ENCODE measurements at regions not wholly inside any gene's neighbourhood (a gene's known extent, or its start where the extent isn't known, plus 50 kb on each side); places are given as distances from the start of the nearest gene placed in this dataset.

DNA sequence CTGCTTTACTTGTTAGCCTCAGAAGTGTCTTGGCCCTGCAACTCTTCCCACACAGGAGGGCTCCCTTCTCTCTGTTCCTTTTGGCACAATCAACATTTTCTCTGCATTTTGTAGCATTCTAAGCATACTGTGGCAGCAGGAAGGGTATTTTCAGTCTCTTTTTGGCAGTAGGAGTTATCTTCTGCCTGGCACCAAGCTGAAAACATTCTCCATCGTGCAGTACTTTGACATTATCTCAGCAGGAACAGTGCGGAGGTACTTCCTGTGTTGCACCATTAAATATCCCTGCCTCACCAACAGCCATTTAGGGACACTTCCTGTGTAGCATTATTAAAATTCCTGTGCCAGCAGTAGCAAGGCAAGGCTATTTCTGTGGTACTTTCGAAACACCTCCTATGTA, 233.2 kb upstream of the SEMA6D start:
- TF ChIP-seq CBX8 (IDR thresholded peaks at IDR 0.05) (no peak), BHLHE40 (IDR thresholded peaks at IDR 0.05; ENCODE audit: low read depth, low read length) (no peak), GATA3 (IDR thresholded peaks at IDR 0.05; ENCODE audit: borderline replicate concordance) (no peak), RAD21 (conservative IDR thresholded peaks at IDR 0.05 in 1 of 2, IDR thresholded peaks at IDR 0.05 in 1 of 2) (no peak), MYC (IDR thresholded peaks at IDR 0.05; ENCODE audit: borderline replicate concordance, low read length) (no peak), POLR2A (IDR thresholded peaks at IDR 0.05; ENCODE audit: low read length) (no peak), SREBF2 (IDR thresholded peaks at IDR 0.05) (no peak), ZFP36 (IDR thresholded peaks at IDR 0.05; ENCODE audit: borderline replicate concordance, partially characterized antibody) (no peak)
- TF ChIP-seq, protein P1, sequence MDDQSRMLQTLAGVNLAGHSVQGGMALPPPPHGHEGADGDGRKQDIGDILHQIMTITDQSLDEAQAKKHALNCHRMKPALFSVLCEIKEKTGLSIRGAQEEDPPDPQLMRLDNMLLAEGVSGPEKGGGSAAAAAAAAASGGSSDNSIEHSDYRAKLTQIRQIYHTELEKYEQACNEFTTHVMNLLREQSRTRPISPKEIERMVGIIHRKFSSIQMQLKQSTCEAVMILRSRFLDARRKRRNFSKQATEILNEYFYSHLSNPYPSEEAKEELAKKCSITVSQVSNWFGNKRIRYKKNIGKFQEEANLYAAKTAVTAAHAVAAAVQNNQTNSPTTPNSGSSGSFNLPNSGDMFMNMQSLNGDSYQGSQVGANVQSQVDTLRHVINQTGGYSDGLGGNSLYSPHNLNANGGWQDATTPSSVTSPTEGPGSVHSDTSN (IDR thresholded peaks at IDR 0.05), result no peak
- 25% methylated on average over 3 of the region's 3 CpGs for WGBS (ENCODE audit: missing lambda C conversion rate)
- ChIA-PET CTCF (no interaction called here), POLR2A (no interaction called here)
- FAIRE-seq, result no peak
- Histone ChIP-seq H3K4me1 (no peaks in the 10 kb centered on the region), H3K9me3 (no peaks in the 10 kb centered on the region), H3K27ac (no peak overlapping the region), H3K4me2 (no peak overlapping the region), H3K4me3 (no peak overlapping the region)
- no peak for DNase-seq (ENCODE audit: low read depth in 1 of 2, low spot score in 1 of 2)
- no peak for ATAC-seq

DNA sequence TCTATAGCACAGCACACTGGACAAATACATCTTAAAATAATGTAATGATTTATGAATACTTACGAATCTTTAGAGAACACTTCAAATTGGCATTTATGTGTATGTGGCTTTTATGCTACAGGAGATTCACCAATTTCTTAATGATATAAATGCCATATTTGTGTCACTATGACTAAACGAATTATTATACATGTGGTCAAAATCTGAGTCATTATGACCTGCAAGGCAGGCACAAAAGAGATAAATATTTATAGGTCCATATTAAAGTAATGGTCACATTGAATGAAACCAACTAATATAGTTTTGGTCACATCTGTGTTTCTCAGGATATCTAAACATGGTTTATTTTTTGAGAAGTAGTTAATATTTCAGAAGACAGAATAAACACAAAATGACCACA, 232.3 kb upstream of the SEMA6D start:
- Histone ChIP-seq H3K4me3 (no peak overlapping the region), H3K4me1 (no peaks in the 10 kb centered on the region), H3K9me3 (no peaks in the 10 kb centered on the region), H3K4me2 (no peak overlapping the region), H3K27ac (no peak overlapping the region)
- no peak for ATAC-seq
- FAIRE-seq, result no peak
- POLR2A ChIA-PET, result no interaction called here
- DNase-seq (ENCODE audit: low read depth in 1 of 2, low spot score in 1 of 2), result no peak
- 4% methylated on average over 2 of the region's 2 CpGs for WGBS (ENCODE audit: missing lambda C conversion rate)
- TF ChIP-seq NPAS2 (CRISPR knock-in tag; IDR thresholded peaks at IDR 0.05; ENCODE audit: borderline replicate concordance) (no peak), ZC3H11A (IDR thresholded peaks at IDR 0.05) (no peak), HEYL (CRISPR knock-in tag; IDR thresholded peaks at IDR 0.05) (no peak), HOXA7 (CRISPR knock-in tag; IDR thresholded peaks at IDR 0.05) (no peak), ZNF302 (CRISPR knock-in tag; IDR thresholded peaks at IDR 0.05) (no peak), FOSB (CRISPR knock-in tag; IDR thresholded peaks at IDR 0.05) (no peak), SREBF2 (IDR thresholded peaks at IDR 0.05) (no peak), JUN (IDR thresholded peaks at IDR 0.05) (no peak), MAFK (IDR thresholded peaks at IDR 0.05; ENCODE audit: partially characterized antibody) (no peak), POLR2A (IDR thresholded peaks at IDR 0.05; ENCODE audit: low read length) (no peak), CHD4 (IDR thresholded peaks at IDR 0.05; ENCODE audit: borderline replicate concordance) (no peak)
- TF ChIP-seq, protein P2, sequence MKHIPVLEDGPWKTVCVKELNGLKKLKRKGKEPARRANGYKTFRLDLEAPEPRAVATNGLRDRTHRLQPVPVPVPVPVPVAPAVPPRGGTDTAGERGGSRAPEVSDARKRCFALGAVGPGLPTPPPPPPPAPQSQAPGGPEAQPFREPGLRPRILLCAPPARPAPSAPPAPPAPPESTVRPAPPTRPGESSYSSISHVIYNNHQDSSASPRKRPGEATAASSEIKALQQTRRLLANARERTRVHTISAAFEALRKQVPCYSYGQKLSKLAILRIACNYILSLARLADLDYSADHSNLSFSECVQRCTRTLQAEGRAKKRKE (CRISPR knock-in tag; IDR thresholded peaks at IDR 0.05; ENCODE audit: low read depth), result no peak
- TF ChIP-seq, protein P3, sequence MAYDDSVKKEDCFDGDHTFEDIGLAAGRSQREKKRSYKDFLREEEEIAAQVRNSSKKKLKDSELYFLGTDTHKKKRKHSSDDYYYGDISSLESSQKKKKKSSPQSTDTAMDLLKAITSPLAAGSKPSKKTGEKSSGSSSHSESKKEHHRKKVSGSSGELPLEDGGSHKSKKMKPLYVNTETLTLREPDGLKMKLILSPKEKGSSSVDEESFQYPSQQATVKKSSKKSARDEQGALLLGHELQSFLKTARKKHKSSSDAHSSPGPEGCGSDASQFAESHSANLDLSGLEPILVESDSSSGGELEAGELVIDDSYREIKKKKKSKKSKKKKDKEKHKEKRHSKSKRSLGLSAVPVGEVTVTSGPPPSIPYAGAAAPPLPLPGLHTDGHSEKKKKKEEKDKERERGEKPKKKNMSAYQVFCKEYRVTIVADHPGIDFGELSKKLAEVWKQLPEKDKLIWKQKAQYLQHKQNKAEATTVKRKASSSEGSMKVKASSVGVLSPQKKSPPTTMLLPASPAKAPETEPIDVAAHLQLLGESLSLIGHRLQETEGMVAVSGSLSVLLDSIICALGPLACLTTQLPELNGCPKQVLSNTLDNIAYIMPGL (CRISPR knock-in tag; IDR thresholded peaks at IDR 0.05; ENCODE audit: borderline replicate concordance), result no peak
- TF ChIP-seq, protein P4, sequence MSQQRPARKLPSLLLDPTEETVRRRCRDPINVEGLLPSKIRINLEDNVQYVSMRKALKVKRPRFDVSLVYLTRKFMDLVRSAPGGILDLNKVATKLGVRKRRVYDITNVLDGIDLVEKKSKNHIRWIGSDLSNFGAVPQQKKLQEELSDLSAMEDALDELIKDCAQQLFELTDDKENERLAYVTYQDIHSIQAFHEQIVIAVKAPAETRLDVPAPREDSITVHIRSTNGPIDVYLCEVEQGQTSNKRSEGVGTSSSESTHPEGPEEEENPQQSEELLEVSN (IDR thresholded peaks at IDR 0.05; ENCODE audit: borderline replicate concordance, low read depth), result no peak
- TF ChIP-seq, protein P5, sequence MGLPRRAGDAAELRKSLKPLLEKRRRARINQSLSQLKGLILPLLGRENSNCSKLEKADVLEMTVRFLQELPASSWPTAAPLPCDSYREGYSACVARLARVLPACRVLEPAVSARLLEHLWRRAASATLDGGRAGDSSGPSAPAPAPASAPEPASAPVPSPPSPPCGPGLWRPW (IDR thresholded peaks at IDR 0.05), result no peak
- TF ChIP-seq, protein P6, sequence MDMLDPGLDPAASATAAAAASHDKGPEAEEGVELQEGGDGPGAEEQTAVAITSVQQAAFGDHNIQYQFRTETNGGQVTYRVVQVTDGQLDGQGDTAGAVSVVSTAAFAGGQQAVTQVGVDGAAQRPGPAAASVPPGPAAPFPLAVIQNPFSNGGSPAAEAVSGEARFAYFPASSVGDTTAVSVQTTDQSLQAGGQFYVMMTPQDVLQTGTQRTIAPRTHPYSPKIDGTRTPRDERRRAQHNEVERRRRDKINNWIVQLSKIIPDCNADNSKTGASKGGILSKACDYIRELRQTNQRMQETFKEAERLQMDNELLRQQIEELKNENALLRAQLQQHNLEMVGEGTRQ (IDR thresholded peaks at IDR 0.05), result no peak
- TF ChIP-seq, protein P7, sequence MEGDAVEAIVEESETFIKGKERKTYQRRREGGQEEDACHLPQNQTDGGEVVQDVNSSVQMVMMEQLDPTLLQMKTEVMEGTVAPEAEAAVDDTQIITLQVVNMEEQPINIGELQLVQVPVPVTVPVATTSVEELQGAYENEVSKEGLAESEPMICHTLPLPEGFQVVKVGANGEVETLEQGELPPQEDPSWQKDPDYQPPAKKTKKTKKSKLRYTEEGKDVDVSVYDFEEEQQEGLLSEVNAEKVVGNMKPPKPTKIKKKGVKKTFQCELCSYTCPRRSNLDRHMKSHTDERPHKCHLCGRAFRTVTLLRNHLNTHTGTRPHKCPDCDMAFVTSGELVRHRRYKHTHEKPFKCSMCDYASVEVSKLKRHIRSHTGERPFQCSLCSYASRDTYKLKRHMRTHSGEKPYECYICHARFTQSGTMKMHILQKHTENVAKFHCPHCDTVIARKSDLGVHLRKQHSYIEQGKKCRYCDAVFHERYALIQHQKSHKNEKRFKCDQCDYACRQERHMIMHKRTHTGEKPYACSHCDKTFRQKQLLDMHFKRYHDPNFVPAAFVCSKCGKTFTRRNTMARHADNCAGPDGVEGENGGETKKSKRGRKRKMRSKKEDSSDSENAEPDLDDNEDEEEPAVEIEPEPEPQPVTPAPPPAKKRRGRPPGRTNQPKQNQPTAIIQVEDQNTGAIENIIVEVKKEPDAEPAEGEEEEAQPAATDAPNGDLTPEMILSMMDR (IDR thresholded peaks at IDR 0.05), result no peak
- TF ChIP-seq, protein P8, sequence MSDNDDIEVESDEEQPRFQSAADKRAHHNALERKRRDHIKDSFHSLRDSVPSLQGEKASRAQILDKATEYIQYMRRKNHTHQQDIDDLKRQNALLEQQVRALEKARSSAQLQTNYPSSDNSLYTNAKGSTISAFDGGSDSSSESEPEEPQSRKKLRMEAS (IDR thresholded peaks at IDR 0.05), result no peak
- CTCF ChIA-PET, result no interaction called here

All from A549 (cell line).